ENCODE measurements at regions not wholly inside any gene's neighbourhood (a gene's known extent, or its start where the extent isn't known, plus 50 kb on each side); places are given as distances from the start of the nearest gene placed in this dataset.

GRCh38 chr5:180424094-180424493, 70.1 kb upstream of the CNOT6 start:
- TF ChIP-seq CTCF (IDR thresholded peaks at IDR 0.05 in 4 of 5, conservative IDR thresholded peaks at IDR 0.05 in 1 of 5) (no peak), POLR2A (IDR thresholded peaks at IDR 0.05) (no peak)

Measured in gastrocnemius medialis (tissue), 4 donors.